ENCODE measurements at regions not wholly inside any gene's neighbourhood (a gene's known extent, or its start where the extent isn't known, plus 50 kb on each side); places are given as distances from the start of the nearest gene placed in this dataset.

DNA sequence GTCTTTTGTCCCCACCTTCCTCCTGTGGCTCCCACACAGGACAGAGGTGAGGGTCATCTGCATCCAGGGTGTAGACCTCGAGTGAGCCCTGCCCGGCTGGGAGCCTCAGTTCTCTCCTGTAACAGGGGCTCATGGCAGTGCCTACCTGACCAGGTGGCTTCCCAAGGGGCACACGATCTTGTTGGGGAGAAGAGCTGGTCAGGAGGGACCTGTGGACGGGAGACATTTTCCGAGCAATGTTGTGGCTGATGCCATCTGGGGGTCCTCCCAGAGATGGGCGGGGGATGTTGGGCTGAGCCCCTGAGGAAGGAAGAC is 51.9 kb downstream of the CEBPB start:
- TF ChIP-seq, protein P1, sequence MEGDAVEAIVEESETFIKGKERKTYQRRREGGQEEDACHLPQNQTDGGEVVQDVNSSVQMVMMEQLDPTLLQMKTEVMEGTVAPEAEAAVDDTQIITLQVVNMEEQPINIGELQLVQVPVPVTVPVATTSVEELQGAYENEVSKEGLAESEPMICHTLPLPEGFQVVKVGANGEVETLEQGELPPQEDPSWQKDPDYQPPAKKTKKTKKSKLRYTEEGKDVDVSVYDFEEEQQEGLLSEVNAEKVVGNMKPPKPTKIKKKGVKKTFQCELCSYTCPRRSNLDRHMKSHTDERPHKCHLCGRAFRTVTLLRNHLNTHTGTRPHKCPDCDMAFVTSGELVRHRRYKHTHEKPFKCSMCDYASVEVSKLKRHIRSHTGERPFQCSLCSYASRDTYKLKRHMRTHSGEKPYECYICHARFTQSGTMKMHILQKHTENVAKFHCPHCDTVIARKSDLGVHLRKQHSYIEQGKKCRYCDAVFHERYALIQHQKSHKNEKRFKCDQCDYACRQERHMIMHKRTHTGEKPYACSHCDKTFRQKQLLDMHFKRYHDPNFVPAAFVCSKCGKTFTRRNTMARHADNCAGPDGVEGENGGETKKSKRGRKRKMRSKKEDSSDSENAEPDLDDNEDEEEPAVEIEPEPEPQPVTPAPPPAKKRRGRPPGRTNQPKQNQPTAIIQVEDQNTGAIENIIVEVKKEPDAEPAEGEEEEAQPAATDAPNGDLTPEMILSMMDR (IDR thresholded peaks at IDR 0.05; ENCODE audit: low read depth, low read length) = no peak
- no peak overlapping the region for H3K4me3 ChIP-seq (replicated peaks in 1 of 2; ENCODE audit: low read depth in 2 of 2, low read length in 2 of 2)
- no peak for DNase-seq (ENCODE audit: low read depth in 2 of 2)

DNA sequence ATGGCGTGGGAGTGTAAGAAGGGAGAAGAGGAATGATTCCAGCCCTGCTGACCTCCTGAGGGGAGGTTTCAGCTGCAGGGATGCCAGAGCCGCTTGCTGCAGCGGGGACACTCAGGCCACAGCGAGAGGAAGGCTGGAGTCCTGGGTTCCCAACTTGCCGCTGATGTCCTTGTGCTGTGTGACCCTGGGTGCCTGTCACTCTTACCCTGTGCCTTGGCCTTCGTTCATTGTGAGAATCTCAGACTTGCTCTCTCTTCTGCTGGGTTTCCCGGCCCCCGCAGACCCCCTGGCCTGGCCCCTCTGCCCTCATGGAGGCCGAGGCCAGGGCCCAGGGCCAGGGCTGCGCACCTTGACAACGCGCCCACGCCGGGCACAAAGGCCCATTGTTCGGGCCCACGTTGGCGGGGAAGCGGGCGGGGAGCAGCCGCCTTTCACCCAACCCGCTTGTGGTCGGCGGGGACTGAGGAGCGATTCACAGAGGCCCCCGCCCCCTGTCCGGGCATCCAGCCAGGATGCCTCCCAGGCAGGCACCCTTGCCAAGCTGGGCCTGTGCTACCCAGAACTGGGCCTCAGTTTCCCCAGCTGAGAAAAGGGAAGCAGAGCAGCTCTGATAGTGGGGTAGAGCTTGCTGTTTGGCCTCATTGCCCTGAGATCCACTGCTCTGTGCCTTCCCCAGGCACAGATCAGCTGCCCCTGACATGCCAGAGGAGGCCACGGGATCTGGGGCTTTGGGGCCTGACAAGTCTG is 52.4 kb downstream of the CEBPB start:
- TF ChIP-seq, protein P1 (IDR thresholded peaks at IDR 0.05; ENCODE audit: low read depth, low read length) = no peak
- H3K4me3 ChIP-seq (replicated peaks in 1 of 2; ENCODE audit: low read depth in 2 of 2, low read length in 2 of 2) = no peak overlapping the region
- peak in 1 of 2 donors; percentile 65 for DNase-seq (ENCODE audit: low read depth in 2 of 2)

DNA sequence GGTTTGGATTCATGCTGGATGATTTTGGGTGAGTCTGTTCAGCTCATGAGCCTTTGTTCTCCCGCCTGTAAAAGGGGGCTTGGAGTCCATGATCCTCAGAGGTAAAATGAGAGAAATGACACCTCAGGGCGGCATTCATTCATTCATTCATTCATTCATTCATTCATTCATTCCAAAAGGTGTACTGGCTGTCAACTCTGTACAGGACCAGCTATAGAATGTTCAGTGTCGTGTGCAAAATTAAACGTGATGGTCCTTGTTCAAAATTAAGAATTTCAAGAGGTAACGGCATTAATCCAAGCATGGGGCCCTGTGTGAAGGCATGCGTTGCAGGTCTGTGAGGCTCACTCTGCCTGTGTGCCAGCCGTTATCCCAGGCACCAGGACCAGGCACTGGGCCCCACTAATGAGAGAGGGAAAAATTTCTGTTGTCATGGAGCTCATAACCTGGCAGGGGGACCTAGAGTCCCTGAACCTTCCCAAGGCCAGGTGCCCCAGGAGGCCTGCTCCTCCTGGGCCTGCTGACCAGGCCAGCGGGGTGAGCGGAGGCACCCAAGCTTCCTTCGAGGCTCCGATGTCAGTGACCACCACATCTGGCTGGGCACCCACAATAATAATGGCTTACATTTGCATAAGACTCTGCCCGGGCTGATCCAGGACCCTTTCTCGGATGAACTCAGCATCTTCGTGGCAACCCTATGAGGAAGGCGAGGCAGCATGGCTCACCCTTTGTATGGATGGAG is 53.2 kb downstream of the CEBPB start:
- TF ChIP-seq, protein P1 (IDR thresholded peaks at IDR 0.05; ENCODE audit: low read depth, low read length) = no peak
- DNase-seq (ENCODE audit: low read depth in 2 of 2) = no peak
- H3K4me3 ChIP-seq (replicated peaks in 1 of 2; ENCODE audit: low read depth in 2 of 2, low read length in 2 of 2) = no peak overlapping the region

DNA sequence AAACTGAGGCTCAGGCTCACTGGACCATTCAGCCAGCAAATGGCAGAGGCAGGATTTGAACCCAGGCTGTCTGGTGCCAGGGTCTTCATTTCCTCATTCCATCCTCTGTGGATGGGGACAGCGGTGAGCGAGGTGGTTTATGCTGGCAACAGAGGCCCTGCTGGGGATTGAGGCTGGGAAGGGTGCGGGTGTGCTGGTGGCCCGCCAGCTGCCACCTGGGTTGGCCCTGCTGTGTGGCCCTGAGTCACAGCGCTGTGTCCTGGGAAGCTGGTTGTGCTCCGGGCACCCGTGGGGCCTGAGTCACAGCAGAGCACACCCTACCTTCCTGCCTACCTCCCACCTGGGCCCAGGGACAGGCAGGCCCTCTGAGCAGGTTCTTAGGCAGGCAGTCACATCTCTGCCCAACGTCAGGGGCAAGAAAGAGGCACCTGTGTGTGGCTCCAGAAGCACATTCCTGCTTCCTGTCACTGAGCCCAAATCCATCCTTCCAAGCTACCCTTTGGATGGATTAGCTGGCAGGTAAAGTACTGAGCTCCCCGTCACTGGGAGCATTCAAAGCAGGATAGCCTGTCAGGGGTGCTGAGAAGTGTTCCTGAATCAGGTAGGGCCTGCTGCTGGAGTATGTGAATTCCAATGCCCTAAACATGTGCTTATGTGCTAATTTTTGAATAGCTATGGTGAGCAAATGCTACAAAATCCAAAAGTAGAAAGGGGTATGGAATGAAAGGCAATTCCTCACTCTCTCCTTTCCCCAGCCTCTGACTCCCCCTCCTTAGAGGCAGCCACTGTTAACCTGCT is 53.9 kb downstream of the CEBPB start:
- no peak for DNase-seq (ENCODE audit: low read depth in 2 of 2)
- TF ChIP-seq, protein P1 (IDR thresholded peaks at IDR 0.05; ENCODE audit: low read depth, low read length) = no peak
- no peak overlapping the region for H3K4me3 ChIP-seq (replicated peaks in 1 of 2; ENCODE audit: low read depth in 2 of 2, low read length in 2 of 2)

DNA sequence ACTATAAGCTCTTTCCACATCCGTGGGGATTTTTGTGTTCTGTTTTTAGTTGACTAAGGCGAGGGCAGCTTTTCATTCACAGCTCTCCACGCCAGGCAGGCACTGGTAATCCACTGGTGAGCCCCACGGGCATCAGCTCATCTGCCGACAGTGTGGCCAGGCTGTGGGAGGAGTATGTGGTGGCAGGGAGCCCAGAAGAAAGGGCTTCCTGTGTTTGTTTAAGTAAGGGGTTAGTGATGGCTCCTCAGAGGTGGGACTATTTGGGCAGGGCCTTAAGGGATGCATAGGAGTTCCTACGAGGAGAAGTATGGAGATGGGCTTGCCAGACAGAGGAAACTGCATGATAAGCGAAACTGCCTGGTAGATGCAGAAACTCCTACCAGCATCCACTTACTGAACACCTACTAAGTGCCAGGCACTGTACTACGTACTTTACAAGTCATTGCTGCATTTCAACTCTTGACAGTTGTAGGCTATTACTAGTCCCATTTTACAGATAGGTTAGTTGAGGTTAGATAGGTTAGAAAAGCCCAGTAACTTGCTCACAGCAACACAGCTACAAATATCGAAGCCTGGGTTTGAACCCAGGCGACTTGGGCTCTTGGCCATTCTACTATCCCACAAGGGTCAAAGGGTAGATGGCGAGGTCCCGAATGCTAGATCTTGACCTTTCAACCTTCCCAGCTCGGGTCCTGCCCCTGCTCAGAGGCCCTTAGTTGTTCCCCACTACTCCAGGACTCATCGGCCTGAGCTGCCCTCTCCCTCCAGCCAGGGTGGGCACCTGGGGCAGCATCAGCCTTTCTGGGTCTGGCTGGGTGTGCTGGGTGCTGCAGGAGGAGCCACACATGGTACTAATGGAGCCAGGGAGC is 55.1 kb downstream of the CEBPB start:
- TF ChIP-seq, protein P1 (IDR thresholded peaks at IDR 0.05; ENCODE audit: low read depth, low read length) = no peak
- H3K4me3 ChIP-seq (replicated peaks in 1 of 2; ENCODE audit: low read depth in 2 of 2, low read length in 2 of 2) = no peak overlapping the region
- peak; percentile 66 to 80 for DNase-seq (ENCODE audit: low read depth in 2 of 2)

Data from cardiac fibroblast (primary cell).